GM19239 (cell line): ENCODE measurements at regions not wholly inside any gene's neighbourhood (a gene's known extent, or its start where the extent isn't known, plus 50 kb on each side); places are given as distances from the start of the nearest gene placed in this dataset.
A peak's percentile ranks its signal among the peaks of the same experiment; 100 is the strongest.

ENCODE experiments used
- DNase-seq: peaks from one replicate; pipeline ENCODE4 v3.0.0; 2011; ENCODE audit warnings: low spot score; ENCODE audit not compliant: insufficient read length
- FAIRE-seq: peaks from 2 replicates; lab custom pipeline; 2011; peaks lifted over from hg19 to GRCh38; lab: Jason Lieb, UNC

DNA sequence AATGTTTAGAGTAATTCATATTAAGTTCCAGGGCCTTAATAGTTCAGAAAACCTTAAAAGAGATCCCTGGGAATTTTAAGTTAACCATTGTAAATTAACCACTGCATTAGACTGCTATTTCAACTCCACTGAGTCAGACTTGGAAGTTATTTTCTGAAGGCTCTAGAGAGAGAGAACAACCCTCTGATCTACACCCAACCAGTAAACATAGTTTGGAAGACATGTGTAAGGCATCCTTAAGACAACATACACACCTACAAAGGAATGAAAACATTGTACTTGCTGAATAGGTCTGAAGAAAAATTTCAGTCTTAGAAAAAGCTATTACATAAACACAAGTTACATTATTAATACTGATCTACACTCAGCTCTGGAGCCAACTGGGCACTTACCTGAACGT lies 158.2 kb upstream of the FST start:
- FAIRE-seq, result no peak
- DNase-seq, result no peak

DNA sequence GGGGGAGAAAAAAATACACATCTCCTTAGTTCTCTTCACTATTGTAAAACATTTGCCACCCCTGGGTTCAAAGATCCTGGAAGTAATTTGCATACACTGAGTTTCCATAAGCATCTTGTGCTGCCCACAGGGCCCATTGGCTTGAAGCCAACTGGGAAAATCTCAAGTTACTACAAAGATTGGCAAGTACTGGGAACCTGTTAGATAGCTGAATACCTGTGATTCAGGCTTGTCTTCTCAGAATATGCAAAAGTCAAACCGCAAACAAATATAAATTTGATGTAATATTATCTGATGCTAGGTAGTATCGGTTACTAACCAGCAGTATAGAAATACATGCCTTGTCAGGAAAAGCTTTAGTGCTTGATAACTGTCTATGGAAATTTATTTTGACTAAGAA lies 156.9 kb upstream of the FST start:
- DNase-seq (no peak), FAIRE-seq (no peak)

DNA sequence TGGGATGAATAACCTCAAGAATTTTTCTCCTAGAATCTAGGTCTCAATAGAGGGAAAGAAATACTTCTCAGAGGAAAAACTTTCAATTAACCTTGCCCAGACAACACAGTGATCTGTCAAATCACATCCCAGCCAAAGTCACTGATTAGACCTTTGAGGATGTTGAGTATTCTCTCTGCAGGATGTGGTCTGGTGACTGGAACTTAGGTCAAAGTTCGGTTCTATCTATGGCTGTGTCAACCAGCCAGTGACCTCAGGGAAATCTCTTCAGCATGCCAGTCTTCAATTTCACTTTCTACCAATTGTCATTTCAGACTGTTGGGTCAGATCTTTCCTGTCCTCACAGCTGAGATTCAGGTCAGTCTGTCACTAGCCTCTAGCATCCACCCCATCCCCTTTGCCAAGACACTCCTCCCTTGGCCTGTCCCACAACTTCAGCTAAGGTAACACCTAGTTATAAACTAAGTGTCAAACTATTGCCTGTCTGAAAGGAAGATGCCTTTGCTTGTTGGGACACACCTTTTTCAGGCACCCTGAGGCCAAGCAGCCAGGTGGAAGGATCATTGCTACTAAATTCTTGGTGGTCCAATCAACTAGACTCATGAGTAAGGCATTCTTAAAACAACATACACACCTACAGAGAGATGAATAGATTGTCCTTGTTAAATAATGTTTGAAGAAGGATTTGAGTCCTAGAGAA lies 156.3 kb upstream of the FST start:
- peak; percentile 2 for DNase-seq
- FAIRE-seq, result no peak

DNA sequence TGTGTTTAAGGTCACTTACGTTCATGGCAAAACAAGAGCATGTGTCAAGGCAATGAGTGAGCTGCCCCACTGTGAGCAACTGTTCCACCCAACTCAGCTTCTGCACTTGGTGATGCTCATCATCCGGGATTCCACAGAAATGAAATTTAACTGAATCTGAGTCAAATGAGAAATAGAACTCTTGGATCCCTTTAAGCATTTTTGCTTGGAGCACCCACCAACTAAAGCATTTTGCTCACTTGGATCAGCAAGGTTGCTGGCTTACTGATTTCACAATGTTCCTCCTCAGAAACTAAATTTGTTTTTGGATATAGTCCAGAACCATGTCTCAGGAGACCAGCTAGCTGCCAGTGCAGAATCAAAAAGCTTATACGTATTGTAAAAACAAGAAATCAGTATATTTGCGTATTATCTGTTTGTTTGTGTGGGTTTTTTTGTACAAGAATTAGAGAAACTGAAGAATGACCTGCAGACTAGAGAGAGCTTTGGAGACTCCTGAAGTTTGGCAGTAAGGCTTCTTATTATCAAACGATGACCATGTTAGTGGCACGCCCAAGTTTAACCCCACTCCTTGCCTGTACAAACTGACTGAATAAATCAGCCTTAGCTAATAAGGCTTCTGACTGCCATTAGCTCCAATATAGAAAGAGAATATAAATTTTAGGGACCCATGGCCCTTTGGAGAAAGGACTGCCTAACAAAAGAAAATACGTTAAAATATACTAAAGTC lies 153.8 kb upstream of the FST start:
- DNase-seq (no peak), FAIRE-seq (no peak)

DNA sequence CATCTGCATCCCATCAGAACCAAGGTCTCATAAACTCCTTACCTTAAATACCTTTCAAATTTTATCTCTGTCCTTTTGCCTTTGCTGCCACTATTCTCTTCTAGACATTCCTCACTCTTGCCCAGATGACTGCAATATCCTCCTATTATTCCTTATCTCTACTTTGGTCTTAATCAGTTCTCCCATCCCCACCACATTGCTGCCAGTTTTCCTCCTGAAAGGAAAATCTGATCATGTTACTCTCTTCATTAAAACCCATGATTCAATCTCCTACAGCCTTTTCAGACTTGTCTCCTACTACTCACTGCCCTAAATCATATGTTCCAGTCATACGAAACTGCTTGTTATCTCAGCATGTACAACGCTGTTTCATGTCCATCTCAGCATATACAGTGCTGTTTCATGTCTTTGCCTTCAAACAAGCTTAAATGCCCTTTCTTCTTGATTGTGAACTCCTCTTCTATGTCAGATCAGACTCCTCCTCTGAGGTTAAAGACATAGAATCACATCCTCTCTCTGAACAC lies 152.6 kb upstream of the FST start:
- DNase-seq (no peak), FAIRE-seq (no peak)

DNA sequence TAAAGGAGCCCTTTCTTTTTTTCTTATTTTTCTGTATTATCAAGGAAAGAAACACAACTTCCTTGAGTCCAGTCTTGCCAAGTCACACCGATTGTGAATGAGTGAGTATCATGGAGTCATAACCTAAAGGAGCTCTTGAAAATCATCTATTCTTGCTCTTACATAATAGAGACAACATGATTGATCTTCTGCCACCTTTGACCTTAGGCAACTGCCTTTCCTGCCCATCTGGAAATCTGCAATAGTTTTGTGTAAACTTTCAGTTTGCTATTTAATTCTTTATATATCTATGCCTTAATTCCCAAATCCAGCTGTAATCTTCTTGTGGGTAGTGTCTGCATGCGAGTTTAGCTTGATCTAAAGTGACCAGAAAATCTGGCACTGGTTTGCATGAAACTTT lies 149.9 kb upstream of the FST start:
- DNase-seq (no peak), FAIRE-seq (no peak)

DNA sequence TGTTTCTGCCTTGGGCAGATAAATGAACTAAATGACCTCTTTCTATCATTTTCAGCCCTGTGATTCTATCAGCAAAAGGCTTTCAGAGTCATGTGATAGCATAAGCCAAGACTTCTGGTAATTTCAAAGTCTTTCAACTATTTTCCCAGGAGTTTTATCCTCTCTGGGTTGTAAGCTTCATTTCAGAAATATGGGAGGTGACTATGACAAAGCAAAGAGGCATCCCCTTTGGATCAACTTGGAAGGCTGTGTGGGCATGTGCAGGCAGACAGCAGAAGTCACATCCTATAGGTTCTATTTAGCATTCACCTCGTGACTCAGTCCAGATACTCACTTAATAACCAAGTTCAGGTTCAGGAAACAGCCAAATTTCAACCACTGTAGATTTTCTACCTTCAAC lies 149.0 kb upstream of the FST start:
- no peak for FAIRE-seq
- DNase-seq, result no peak

DNA sequence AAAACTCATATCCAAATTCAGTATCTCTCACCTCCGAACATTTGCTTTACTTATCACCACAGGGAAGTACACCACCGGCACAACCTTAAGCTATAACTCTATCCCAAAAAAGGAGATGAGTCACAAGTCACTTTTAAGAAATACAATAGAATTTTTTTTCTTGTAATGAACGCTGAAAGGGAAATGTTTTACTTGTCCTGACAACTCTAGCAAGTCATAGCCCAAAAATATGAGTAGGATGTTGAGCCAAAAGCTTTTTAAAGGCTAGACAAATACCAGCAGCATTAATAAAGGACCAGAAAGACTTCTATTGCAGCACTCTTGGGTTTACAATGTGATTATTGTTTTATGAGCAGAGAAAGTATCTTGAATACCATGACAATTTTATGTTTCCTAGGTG lies 147.3 kb upstream of the FST start:
- FAIRE-seq, result no peak
- DNase-seq, result no peak

DNA sequence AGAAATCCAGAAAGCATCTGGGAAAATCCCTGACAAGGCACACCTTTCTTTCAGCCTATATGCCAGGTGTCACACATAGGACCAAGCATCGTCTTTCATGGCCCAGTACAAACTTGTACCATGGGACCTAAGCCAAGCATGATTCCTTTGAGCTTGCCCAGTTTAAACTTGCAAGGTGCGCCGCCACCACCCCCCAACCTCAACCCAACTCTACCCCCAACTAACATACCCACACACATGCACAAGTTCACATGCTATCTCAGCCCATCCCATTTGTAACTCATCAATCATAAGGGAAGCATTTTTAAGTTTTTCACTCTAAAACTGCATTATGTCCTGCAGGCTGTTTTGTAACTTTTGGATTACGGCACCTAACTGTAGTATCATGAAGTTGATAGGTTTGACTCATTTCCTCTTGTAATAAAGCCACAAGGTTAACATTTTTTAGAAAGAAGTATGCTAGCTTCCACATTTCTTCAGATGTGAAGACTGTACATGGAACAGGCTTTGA lies 145.9 kb upstream of the FST start:
- DNase-seq (no peak), FAIRE-seq (no peak)

DNA sequence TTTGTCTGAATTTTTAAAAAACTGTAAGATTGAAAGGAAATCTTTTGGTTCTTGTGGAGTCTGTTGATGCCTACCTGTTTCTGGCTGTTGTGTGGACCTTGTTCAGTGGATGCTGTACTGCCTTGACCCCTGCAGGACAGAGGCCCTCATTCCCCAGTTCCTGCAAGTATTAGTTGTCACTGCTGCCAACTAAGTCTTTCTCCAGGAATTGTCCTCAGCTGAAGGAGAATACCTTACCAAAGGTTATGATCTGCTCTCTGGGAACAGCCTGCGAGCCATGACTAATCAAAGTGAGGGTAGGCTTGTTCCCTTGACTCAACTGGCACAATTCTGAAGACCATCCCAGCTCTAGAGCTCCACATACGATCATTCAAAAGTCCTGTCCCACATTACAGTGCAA lies 145.3 kb upstream of the FST start:
- FAIRE-seq, result no peak
- no peak for DNase-seq

DNA sequence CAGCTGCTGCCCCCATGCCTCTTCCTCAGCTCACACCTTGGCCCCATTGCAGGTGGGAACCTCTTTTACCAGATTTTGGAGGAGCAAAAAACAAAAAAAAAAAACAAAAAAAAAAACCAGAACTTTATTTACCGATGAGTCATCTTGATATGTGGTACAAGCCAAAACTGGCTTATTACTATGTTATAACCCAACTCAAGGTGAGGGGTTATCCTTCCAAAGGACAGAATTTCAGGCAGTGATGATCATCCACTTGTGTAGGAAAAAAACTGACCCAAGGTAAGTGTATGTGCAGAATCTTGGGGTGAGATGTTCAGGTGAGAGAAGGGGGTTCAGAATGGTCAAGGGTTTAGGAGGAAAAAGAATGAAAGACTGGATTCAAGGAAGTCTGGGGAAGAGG lies 142.6 kb upstream of the FST start:
- no peak for FAIRE-seq

DNA sequence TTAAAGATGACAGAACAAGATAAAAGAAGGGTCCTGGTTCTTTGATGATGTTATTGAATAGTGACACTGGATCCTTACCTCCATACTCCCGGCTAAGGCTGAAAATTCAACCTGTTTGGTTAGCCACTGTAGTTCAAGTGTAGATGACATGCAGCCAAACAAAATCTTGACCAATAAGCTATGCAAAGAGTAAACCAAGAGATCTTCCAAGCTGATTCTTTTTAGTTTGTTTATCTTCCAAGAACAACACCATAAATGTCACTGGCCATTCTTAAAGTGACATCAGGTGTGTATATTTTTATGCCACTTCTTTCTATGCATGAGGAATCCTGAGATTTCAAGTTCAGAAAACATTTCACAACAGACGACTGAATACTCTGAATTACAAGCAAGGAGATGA lies 141.5 kb upstream of the FST start:
- no peak for DNase-seq
- FAIRE-seq, result no peak

More for the DNA sequence above, 142.6 kb upstream of the FST start:
- no peak for DNase-seq

DNA sequence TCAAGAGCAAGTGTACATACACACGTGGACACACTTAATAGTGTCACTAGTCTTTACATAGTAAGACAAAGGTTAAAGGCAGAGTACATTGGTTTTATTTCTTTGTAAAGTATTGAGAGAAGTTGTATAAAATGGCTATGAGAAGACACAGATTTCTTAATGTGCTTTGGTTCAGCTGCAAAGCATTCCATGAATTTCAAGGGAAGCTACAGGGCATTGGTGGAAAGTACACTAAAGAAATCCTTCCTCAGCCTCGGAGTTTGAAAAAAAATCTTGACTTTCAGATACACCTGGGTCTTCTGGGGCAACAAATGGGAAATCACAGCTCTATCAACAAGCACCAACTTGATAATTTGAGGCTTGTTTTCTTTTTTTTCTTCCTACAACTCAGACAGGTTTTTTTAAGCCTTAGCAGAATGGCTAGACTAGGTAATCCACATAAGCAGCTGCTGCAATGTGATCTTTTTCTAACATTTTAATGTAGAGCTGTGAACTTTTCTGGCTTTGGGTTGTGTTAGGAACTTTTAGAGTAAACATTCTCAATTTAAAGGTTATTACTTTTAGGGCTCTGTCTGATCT lies 140.4 kb upstream of the FST start:
- FAIRE-seq (no peak), DNase-seq (no peak)

DNA sequence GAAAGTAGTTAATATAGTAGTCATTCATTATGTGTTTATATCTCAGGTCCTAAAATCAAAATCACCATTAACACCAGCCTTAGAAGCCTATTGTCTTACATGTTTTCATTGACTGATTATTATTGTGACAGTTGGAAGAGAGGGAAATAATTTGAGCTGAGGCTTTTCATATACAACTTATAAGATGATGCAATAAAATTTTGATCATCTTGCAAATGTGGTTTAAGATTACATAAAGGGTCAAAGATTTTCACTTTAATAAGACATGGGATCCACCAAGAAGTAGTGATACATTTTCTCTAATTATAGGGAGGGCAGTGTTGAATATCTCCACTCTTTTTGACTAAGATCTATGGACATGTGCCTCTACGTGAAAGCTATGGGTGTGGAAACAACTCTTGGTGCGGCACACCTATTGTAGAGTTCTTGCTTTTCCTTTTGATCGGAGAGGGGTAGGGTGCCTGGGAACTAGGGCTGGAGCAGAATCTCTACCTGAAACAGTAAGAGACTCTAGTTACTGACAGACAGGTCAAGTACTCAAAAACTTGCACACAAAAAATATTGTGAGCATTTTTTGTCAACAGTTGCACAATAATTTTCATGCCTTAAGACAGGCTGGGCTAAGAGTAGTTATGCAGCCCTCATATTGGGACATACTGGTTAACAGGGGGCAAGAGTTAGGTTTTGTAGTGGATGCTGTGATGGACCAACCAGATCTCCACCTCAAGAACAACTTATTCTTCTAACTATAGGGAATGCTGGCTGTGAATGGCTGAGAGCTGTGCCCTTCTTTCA lies 139.3 kb upstream of the FST start:
- FAIRE-seq, result no peak

DNA sequence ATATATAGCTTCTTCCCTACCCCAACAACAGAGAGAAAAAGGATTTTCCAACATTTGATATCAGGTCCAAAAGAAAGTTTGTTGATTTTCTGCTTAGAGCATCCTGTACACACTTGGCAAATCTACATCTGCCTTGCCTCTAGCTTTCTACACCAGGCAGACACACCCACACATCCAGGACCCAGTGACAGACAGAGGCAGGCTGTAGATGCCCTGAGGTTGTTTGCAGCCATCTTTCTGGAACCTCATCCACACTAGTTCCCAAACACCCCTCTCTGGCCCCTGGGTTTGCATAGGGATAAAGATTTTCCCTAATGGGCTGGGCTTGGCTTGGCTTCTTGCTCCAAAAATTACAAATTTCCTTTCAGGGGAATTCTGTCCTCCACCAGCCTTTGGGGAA lies 138.2 kb upstream of the FST start:
- no peak for FAIRE-seq
- DNase-seq, result no peak

More for the DNA sequence above, 139.3 kb upstream of the FST start:
- no peak for DNase-seq

DNA sequence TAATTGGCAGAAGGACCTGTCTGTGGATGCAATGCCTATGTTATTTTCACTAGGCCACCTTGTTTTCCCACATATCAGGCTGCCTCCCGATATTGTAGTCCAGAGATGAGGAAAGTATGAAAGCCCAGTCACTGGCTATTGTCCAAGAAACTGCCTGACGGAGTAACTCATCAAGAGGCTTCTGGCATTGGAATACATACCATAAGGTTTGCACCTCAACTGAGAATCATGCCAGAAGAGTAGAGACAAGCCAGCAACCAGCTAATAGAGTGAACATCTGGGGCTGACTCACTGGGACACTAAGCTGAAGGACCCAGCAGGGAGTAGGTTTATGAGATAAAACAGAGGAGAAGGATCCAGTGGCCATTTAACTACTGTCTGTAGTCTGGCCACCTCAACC lies 137.2 kb upstream of the FST start:
- FAIRE-seq (no peak), DNase-seq (no peak)

DNA sequence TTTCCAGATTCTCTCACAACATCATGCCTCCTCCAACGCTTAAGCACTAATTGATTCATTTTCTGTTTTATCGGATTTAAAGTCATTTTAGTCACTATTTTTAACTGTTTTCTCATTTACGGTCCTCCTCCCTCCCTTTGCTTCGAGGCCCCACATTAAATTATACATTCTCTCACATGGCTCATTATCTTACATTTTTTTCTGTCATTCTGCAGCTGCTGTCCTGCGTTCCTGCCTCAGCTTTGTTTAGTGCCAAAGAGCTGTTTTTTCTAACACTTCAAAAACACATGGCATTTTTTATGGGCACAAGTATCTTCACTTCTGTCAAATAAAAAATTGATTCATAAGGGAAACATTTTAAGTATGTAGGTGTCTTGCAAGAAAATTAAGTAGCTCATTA lies 130.1 kb upstream of the FST start:
- FAIRE-seq (no peak), DNase-seq (no peak)

DNA sequence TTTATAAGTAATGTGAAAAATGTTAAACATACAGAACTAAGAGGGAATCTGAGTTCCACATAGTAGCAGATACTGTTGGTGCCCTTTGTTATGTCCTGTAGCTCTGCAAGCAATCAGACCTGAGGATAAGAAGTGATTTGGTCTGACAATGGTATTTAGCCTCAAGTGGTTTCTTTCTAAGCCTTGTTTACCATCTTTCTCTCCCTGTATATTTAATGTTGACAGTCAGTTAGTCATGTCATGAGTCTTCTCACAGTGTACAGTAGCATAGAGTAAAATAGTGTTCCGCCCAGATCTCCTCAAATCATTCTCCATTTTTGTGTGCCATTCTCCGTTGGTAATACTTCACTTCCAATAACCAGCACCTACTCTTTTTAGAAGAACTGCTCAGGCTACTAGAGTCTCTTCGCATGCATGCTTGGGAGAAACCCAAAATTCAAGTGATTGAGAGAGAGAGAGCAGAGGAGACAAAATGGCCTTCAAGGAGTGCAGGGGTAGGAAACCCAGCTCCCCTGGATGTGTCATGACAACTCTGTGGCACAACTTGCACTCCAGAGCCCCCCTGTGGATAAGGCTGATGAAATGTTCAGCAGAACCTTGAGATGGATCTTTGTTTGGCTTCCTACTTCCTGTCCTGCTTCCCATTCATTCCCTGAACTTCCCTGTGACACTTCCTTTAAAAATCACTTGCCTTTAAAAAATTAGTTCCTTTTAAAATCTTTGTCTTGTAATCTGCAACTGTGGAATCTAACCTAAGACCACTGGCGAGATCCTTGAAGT lies 129.2 kb upstream of the FST start:
- FAIRE-seq (no peak), DNase-seq (no peak)

DNA sequence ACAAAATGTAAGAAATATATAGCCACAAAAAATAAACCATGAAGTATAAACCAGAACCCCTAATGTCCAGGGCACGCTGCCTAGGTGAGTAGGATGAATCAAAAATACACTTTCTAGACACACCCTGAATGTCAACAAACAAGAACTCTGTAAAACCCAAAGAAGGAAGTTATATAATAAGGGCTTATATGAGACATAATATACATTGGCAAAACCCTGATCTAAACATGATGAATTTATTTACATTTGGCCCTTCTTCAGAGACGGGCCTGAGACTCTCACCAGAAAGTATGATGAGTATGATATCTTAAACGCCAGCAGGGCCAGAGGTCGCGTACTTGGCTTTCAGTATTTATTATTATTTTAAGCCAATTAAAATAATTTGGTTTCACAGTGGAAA lies 125.1 kb upstream of the FST start:
- no peak for FAIRE-seq
- no peak for DNase-seq

DNA sequence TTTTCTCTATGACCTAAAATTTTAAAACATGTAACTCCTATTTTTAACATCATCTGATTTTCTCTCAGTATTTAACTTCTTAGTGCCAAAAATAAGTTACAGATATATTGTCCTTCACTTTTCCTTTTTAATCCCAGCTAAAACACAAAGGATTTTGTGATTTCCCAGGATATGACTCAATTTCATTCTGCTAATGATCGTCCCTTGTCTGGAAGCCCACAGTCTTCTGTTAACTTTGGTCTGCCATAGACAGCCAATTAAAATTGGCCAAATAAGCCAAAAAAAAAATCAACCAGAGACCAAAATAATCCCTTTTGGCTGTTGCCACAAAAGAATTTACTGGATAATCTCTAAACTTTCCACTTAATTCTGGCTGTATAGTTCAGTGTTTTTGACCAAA lies 124.5 kb upstream of the FST start:
- FAIRE-seq (no peak), DNase-seq (no peak)
